ENCODE measurements at regions not wholly inside any gene's neighbourhood (a gene's known extent, or its start where the extent isn't known, plus 50 kb on each side); places are given as distances from the start of the nearest gene placed in this dataset.

- Histone ChIP-seq H3K9me3 (no peaks in the 10 kb centered on the region), H3K4me1 (no peaks in the 10 kb centered on the region), H3K27ac (no peak overlapping the region), H3K36me3 (no peaks in the 10 kb centered on the region), H3K4me3 (no peak overlapping the region), H3K27me3 (no peaks in the 10 kb centered on the region)
- TF ChIP-seq POLR2A (IDR thresholded peaks at IDR 0.05), result no peak
- TF ChIP-seq, protein P1, sequence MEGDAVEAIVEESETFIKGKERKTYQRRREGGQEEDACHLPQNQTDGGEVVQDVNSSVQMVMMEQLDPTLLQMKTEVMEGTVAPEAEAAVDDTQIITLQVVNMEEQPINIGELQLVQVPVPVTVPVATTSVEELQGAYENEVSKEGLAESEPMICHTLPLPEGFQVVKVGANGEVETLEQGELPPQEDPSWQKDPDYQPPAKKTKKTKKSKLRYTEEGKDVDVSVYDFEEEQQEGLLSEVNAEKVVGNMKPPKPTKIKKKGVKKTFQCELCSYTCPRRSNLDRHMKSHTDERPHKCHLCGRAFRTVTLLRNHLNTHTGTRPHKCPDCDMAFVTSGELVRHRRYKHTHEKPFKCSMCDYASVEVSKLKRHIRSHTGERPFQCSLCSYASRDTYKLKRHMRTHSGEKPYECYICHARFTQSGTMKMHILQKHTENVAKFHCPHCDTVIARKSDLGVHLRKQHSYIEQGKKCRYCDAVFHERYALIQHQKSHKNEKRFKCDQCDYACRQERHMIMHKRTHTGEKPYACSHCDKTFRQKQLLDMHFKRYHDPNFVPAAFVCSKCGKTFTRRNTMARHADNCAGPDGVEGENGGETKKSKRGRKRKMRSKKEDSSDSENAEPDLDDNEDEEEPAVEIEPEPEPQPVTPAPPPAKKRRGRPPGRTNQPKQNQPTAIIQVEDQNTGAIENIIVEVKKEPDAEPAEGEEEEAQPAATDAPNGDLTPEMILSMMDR (IDR thresholded peaks at IDR 0.05), result no peak
- no peak for DNase-seq
Measured at GRCh38 chr3:107441617-107442016, 64.4 kb downstream of the CCDC54 start.

GRCh38 chr3:107443461-107443860 is 66.2 kb downstream of the CCDC54 start:
- H3K4me3 ChIP-seq, result no peak overlapping the region
- no peaks in the 10 kb centered on the region for H3K27me3 ChIP-seq
- H3K27ac ChIP-seq, result no peak overlapping the region
- H3K4me1 ChIP-seq, result no peaks in the 10 kb centered on the region
- TF ChIP-seq, protein P1 (IDR thresholded peaks at IDR 0.05), result no peak
- TF ChIP-seq POLR2A (IDR thresholded peaks at IDR 0.05), result no peak
- no peaks in the 10 kb centered on the region for H3K36me3 ChIP-seq
- H3K9me3 ChIP-seq, result no peaks in the 10 kb centered on the region
- no peak for DNase-seq

DNA sequence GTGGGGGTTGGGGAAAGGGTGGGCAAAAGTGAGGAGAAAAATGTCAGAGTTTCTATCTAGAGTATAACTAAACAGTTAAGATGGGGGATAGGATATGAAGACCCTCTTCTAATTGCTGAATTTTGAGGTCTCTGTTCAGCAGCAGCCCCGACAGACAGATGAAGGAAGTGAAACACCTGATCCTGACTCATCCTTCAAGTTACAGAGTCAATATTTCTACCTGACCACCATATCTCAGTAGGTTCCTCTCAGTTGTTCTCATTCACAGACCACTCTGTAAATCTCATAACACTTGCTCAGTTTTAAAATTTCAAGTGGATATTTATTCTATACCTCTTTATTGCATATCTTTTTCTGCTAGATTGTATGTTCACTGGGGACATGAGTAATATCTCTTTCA is 69.5 kb downstream of the CCDC54 start:
- TF ChIP-seq, protein P1 (IDR thresholded peaks at IDR 0.05), result no peak
- TF ChIP-seq POLR2A (IDR thresholded peaks at IDR 0.05), result no peak
- DNase-seq, result no peak
- H3K9me3 ChIP-seq, result no peaks in the 10 kb centered on the region

DNA sequence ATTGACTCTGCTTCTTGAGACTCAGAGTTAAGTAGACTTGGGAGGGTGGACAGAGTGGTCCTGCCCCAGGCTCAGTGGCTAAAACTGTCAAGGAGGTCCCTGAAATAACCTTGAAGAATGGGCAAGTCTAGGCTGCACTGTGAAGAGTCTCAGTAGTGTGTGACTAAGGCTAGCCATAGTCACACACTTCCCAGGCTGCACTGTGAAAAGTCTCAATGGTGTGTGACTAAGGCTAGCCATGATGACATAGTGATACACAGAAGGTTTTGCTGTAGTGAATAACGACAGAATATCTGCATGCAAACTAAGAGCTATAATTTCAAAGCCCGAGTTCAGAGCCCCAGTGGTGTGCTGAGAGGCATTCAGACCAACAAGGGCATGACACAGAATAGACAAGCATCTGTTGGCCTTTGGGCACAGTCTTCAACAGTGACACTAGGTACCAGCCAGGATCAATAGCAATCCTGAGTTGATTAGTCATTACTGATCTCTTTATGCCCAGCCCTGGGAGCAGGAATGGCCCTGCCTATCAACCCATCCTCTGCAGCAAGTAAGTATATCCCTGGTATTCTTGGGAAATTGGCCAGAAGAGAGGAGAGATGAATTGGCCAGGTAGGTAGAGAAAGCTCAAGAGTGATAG is 72.4 kb upstream of the BBX start:
- Histone ChIP-seq H3K27me3 (no peaks in the 10 kb centered on the region), H3K9me3 (no peaks in the 10 kb centered on the region), H3K4me3 (no peak overlapping the region), H3K27ac (no peak overlapping the region), H3K36me3 (no peaks in the 10 kb centered on the region), H3K4me1 (no peaks in the 10 kb centered on the region)
- DNase-seq, result no peak
- TF ChIP-seq, protein P1 (IDR thresholded peaks at IDR 0.05), result no peak
- no peak for TF ChIP-seq POLR2A (IDR thresholded peaks at IDR 0.05)

More for the DNA sequence above, 69.5 kb downstream of the CCDC54 start:
- Histone ChIP-seq H3K36me3 (no peaks in the 10 kb centered on the region), H3K27me3 (no peaks in the 10 kb centered on the region), H3K4me1 (no peaks in the 10 kb centered on the region), H3K4me3 (no peak overlapping the region), H3K27ac (no peak overlapping the region)

DNA sequence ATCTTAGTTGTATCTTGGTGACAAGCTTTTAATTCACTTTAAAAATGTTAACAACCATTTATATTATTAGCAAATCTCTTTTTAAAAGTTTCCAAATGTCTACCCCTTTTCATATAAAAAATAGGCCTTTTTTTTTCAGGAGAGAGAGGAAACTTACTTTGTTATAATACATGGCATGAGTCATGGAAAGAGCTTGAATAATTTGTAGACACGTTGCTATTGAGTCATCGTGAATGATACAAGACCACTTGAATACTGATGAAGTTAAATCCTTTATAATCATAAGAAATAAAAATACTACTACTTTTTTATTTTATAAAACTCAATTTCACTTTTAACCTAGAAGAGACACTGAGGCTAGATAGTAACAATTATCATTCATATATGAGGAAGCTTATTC is 70.3 kb upstream of the BBX start:
- no peak for DNase-seq
- H3K27me3 ChIP-seq, result no peaks in the 10 kb centered on the region
- no peak overlapping the region for H3K4me3 ChIP-seq
- no peaks in the 10 kb centered on the region for H3K4me1 ChIP-seq
- TF ChIP-seq, protein P1 (IDR thresholded peaks at IDR 0.05), result no peak
- no peak for TF ChIP-seq POLR2A (IDR thresholded peaks at IDR 0.05)
- no peaks in the 10 kb centered on the region for H3K36me3 ChIP-seq
- no peaks in the 10 kb centered on the region for H3K9me3 ChIP-seq
- no peak overlapping the region for H3K27ac ChIP-seq

- TF ChIP-seq, protein P1 (IDR thresholded peaks at IDR 0.05), result no peak
- no peak for TF ChIP-seq POLR2A (IDR thresholded peaks at IDR 0.05)
- no peak overlapping the region for H3K27ac ChIP-seq
- no peaks in the 10 kb centered on the region for H3K27me3 ChIP-seq
- H3K36me3 ChIP-seq, result no peaks in the 10 kb centered on the region
- no peak overlapping the region for H3K4me3 ChIP-seq
- DNase-seq, result no peak
- H3K9me3 ChIP-seq, result no peaks in the 10 kb centered on the region
- no peaks in the 10 kb centered on the region for H3K4me1 ChIP-seq
Measured at GRCh38 chr3:107453504-107453903, 69.3 kb upstream of the BBX start.
